Stimulated activated CD4-positive, alpha-beta T cell treated with anti-CD3 and anti-CD28 coated beads, Interleukin-4, amount 100 ng/mL, for 4 hours (primary cell): ENCODE measurements at regions not wholly inside any gene's neighbourhood (a gene's known extent, or its start where the extent isn't known, plus 50 kb on each side); places are given as distances from the start of the nearest gene placed in this dataset.

Experiments used
- DNase-seq, 2 experiments: peaks; one replicate each; pipeline ENCODE4 v3.0.0-alpha.2; 2020

DNA sequence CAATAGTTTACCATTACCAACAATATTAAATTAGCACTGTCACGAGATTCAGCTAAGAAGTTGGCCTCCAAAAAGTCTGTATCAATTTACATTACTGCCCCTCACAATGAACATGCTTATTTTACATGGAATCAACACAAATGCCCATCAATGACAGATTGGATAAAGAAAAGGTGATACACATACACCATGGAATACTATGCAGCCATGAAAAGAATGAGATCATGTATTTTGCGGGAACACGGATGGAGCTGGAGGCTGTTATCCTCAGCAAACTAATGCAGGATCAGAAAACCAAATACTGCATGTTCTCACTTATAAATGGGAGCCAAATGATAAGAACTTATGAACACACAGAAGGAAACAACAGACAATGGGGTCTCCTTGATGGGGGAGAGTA, 211.8 kb upstream of the RREB1 start:
- DNase-seq = no peak

GRCh38 chr6:6897140-6897539, 210.6 kb upstream of the RREB1 start:
- no peak for DNase-seq

GRCh38 chr6:6900569-6901204, 207.1 kb upstream of the RREB1 start:
- DNase-seq = no peak

DNA sequence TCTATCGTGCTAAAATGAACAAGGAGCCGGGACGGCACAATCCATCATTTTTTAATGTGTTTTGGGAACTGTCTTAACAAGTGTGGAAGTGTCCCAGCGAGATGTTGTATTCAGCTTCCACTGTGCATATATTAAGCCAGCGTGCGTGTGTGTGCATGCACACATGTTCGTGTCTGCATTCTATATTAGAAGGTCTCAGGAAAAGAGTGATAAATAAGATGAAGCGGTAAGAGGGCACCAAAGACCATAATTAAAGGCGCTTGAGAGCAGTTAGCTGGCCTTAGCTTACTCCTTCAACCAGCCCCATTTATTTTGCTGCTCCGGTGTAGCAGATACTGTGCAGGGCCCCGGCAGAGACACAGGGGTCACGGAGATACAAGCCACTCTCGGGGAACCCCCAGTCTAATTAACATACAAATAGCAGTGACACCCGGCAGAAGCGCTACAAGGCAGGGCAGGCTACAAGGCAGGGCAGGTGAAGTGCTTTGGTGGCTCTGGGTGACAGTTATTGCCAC, 206.5 kb upstream of the RREB1 start:
- DNase-seq = no peak

GRCh38 chr6:6901945-6902344, 205.8 kb upstream of the RREB1 start:
- DNase-seq = no peak

- DNase-seq = no peak
These were observed 201.7 kb upstream of the RREB1 start for GRCh38 chr6:6905961-6906518.

DNA sequence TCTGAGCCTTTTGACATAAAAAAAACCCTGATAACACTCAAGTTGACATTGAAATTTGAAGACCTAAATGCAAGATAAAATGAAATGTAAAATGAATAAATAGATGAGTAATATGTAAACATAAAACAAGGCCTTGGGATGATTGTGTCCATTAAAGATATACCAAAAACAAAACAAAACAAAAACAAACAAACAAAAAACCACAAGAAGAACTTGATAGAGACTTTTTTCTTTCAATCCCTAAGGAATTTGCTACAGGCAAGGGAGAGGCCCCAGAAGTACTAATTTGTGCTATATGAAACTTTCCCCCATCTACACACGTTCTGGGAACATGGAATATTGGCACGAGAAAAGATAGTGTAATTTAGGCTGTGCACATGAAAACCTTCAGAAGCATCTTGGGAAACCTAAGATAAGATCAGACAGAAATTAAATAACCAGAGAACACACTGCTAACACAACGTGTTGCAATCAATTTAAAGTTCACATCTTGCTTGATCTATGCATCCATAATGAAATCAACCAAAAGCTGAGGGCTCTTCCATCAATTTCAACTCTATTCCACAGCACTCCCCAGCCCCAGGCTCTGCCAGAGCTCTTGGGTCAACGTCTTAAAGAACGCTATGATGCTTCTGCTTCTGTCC, 201.1 kb upstream of the RREB1 start:
- no peak for DNase-seq

DNA sequence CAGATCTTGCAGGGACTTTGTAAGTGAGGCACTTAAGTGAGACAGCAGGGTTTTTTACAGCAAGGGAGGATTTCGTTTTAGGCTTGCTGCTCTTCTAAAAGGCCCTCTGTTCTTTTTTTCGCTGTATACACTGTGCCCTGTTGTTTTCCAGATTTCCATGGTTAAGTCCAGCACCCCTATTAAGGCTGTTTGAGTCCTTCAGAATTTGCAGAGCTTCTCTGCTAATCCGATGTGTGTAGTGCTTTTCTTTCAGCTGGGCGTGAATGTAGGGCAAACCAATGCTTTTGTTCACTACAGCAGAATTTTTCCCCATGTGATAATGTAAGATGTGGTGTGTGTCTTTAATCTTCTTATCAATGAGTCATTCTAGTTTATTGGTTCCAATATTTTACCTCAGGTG, 200.5 kb upstream of the RREB1 start:
- DNase-seq = no peak

GRCh38 chr6:6908121-6908520, 199.6 kb upstream of the RREB1 start:
- DNase-seq = no peak

- no peak for DNase-seq
These were observed 198.7 kb upstream of the RREB1 start for GRCh38 chr6:6909111-6909510.

- no peak for DNase-seq
These were observed 196.9 kb upstream of the RREB1 start for GRCh38 chr6:6910734-6911295.

DNA sequence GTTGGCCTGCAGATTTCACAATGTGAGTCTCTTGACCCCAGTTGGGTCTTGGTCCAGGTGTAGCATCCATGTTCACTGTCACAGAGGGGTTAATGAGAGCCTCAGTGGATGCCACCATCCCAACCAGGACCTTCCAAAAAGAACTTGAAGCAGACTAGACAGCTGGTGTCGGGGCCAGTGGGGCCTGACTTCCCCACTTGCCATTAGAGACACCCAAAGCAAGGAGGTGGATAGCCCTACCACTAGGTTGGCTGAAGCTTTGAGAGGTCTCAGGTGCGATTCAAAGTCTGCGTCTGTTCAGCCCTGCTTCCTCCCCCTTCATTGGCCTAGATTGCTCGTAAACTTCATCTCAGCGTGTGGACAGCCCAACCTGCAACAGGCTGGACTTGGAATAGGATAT, 196.4 kb upstream of the RREB1 start:
- no peak for DNase-seq

DNA sequence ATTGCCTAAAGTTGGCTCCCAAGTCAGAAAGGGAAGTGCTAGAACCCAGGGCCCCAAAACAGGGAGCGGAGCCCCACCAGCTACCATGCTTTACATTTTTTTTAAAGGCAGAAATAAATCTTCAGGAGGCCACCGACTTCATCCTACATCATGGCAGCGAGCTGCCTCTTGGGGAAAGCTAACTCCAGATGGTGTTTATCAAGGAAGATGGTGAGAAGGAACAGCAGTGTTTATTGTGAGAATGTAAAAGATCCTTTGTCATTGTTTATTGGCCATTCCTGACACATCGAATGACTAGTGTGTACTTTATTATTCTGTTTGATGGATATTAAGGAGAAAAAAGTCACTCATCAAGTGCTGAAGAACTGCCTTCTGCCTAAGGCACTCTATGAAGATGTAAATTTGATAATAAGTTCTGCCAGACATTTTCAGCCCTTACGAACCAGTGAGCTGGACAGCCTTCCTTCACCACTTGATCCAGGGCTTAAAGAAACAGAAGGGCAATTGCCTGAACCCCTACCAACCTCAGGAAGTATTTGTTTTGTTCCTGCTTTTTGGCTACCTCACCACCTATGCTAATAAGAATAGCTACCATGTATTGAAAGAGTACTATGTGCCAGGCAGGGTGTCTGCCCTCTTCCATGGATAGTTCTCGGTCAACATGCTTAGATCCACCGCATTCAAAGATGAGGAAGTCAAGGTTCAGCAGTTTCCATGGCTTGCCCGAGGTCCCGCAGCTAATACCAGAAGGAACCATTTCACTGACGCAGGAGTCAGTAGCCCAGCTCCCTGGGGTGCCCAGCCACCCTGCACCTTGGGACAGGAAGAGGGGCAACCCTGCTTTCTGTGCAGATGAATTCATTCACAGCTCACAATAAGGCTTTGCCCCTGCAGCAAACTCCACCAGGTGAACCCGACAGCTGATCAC, 194.7 kb upstream of the RREB1 start:
- DNase-seq = no peak

- no peak for DNase-seq
These were observed 192.5 kb upstream of the RREB1 start for GRCh38 chr6:6915219-6915618.

DNA sequence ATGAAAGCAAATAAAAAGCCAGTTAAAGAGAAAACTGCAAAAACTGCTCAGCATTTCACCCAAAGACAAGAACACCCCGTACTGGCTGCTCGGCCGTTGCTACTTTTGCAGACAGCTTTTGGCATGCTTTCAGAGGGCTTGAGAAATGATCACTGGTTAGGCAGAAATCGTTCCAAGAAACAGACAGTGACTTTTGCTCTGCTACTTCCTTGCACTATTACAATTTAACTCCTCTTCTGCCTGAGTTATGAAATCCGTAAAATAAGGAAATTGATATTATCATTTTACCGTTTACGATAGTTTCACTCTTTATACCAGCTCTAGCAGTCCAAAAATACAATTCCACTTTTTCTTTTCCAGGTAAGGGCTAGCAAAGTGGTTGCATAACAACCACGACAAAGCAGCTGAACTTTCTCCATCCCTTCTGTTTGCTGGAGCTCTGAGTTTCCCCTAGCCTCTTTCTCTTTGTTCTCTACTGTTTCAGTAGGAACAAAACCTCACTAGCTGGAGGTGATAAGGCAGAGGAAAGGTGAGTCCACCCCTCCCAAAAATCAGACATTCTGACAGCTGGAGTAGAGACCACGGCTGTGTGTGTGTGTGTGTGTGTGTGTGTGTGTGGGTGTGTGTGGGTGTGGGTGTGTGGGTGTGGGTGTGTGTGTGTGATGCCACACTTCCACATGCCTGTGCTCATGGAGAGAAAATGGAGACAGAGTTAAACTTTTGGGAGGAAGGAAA, 191.8 kb upstream of the RREB1 start:
- DNase-seq = no peak

- no peak for DNase-seq
These were observed 191.2 kb upstream of the RREB1 start for GRCh38 chr6:6916598-6916997.

DNA sequence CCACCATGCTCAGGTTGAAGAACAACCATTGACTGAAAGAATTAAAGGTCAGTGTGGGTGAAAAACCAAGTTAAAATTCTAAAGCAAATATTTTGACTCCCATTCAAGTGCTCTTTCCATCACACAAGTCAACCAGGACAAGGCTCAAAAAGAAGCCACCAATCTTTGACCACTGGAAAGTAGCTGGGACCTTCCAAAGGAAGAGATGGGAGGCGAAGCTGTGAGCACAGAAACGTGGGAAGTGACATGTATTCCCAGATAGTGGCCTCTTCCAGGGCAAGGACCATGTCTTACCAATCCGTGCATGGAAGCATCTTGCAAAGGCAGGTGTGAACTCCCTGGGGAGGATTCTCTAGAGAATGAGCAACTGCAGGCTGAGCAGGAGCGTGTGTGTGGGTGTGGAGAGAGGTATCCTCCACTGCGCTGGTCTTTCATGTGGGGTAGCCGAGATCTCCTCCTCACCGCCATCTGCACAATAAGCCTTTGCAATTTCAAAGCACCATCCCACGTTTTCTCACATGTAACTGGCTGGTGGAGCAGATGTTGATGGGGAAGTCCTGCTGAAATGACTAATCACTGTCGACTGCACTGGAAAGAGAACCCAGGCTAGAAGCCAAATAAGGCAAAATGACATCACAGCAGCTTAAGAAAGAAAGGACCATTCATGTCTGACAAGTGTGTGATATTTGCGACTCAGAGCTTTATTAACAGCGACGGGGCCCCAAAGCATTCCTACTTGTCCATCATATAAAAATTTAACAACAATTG, 189.4 kb upstream of the RREB1 start:
- peak; percentile 67 to 82 for DNase-seq

DNA sequence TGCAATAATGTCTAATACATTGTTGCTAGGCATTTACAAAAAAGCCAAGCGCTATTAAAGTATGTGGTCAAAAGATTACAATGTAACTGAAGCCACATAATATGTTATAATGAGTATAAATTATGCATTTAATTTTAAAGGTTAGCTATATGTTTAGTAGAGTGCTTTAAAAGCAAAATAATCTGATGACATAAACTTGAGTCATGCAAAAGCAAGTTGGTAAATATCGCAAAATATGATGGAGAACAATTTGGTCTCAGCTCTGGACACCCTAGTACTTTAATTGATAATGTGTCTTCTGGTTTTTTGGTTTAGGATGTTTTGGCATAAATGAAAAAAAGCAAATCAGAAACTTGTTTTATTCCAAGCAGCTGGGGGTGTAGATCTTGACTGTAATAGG, 188.6 kb upstream of the RREB1 start:
- no peak for DNase-seq

GRCh38 chr6:6920114-6920986, 187.4 kb upstream of the RREB1 start:
- DNase-seq = no peak

- no peak for DNase-seq
These were observed 186.8 kb upstream of the RREB1 start for GRCh38 chr6:6920987-6921313.

GRCh38 chr6:6922166-6922565, 185.6 kb upstream of the RREB1 start:
- no peak for DNase-seq
